ENCODE measurements at regions not wholly inside any gene's neighbourhood (a gene's known extent, or its start where the extent isn't known, plus 50 kb on each side); places are given as distances from the start of the nearest gene placed in this dataset.

GRCh38 chr22:49031746-49032330, 795.8 kb downstream of the BRD1 start:
- in situ Hi-C loops (cut with MboI) = no loop called here
- 20 to 22% methylated on average over 6 of the region's 6 CpGs for WGBS, 2 experiments (ENCODE audit: low coverage in 1 of 2, low lambda C conversion rate in 2 of 2, missing lambda C conversion rate in 2 of 2)

GRCh38 chr22:49028111-49028510, 799.6 kb downstream of the BRD1 start:
- WGBS, 2 experiments (ENCODE audit: low coverage in 1 of 2, low lambda C conversion rate in 2 of 2, missing lambda C conversion rate in 2 of 2) = 36 to 43% methylated on average over 6 to 7 of the region's 7 CpGs
- Histone ChIP-seq H3K27me3 (replicated peaks; ENCODE audit: insufficient read depth) (no peaks in the 10 kb centered on the region), H4K20me1 (ENCODE audit: insufficient read depth) (no peaks in the 10 kb centered on the region), H3F3A (ENCODE audit: insufficient read depth) (no peaks in the 10 kb centered on the region), H3K9me3 (ENCODE audit: low read depth) (no peaks in the 10 kb centered on the region), H3K4me3 (no peak overlapping the region), H3K9me2 (ENCODE audit: insufficient read depth) (no peaks in the 10 kb centered on the region), H3K4me2 (ENCODE audit: unreplicated experiment) (no peak overlapping the region), H3K4me1 (ENCODE audit: insufficient read depth) (no peaks in the 10 kb centered on the region), H2AFZ (no peak overlapping the region), H3K79me2 (ENCODE audit: insufficient read depth) (no peaks in the 10 kb centered on the region), H3K36me3 (ENCODE audit: low read depth) (no peaks in the 10 kb centered on the region), H3K9ac (no peak overlapping the region), H3K27ac (no peak overlapping the region)
- in situ Hi-C loops (cut with MboI) = no loop called here
- DNase-seq = no peak
- no peak for TF ChIP-seq EZH2 (IDR thresholded peaks at IDR 0.05; ENCODE audit: insufficient read depth, poor library complexity, severe bottlenecking)
- TF ChIP-seq EZH2phosphoT487 (IDR thresholded peaks at IDR 0.05; ENCODE audit: insufficient read depth, low read depth) = no peak

More at GRCh38 chr22:49031746-49032330, 795.8 kb downstream of the BRD1 start:
- Histone ChIP-seq H3K27ac (no peak overlapping the region), H3K9ac (no peak overlapping the region), H3K9me3 (ENCODE audit: low read depth) (no peaks in the 10 kb centered on the region), H3F3A (ENCODE audit: insufficient read depth) (no peaks in the 10 kb centered on the region), H2AFZ (no peak overlapping the region), H3K4me3 (no peak overlapping the region), H3K27me3 (replicated peaks; ENCODE audit: insufficient read depth) (no peaks in the 10 kb centered on the region), H3K4me1 (ENCODE audit: insufficient read depth) (no peaks in the 10 kb centered on the region), H3K4me2 (ENCODE audit: unreplicated experiment) (no peak overlapping the region), H3K79me2 (ENCODE audit: insufficient read depth) (no peaks in the 10 kb centered on the region), H3K9me2 (ENCODE audit: insufficient read depth) (no peaks in the 10 kb centered on the region), H4K20me1 (ENCODE audit: insufficient read depth) (no peaks in the 10 kb centered on the region), H3K36me3 (ENCODE audit: low read depth) (no peaks in the 10 kb centered on the region)
- no peak for DNase-seq
- TF ChIP-seq EZH2phosphoT487 (IDR thresholded peaks at IDR 0.05; ENCODE audit: insufficient read depth, low read depth) (no peak), EZH2 (IDR thresholded peaks at IDR 0.05; ENCODE audit: insufficient read depth, poor library complexity, severe bottlenecking) (no peak)

GRCh38 chr22:49027368-49027670, 800.4 kb downstream of the BRD1 start:
- H3K79me2 ChIP-seq (ENCODE audit: insufficient read depth) = no peaks in the 10 kb centered on the region
- H3K4me2 ChIP-seq (ENCODE audit: unreplicated experiment) = no peak overlapping the region
- no peak overlapping the region for H3K9ac ChIP-seq
- in situ Hi-C loops (cut with MboI) = no loop called here
- H4K20me1 ChIP-seq (ENCODE audit: insufficient read depth) = no peaks in the 10 kb centered on the region
- no peak overlapping the region for H3K4me3 ChIP-seq
- DNase-seq = no peak
- H3K9me2 ChIP-seq (ENCODE audit: insufficient read depth) = no peaks in the 10 kb centered on the region
- TF ChIP-seq EZH2phosphoT487 (IDR thresholded peaks at IDR 0.05; ENCODE audit: insufficient read depth, low read depth) (no peak), EZH2 (IDR thresholded peaks at IDR 0.05; ENCODE audit: insufficient read depth, poor library complexity, severe bottlenecking) (no peak)
- 36 to 47% methylated on average over 9 of the region's 9 CpGs for WGBS, 2 experiments (ENCODE audit: low coverage in 1 of 2, low lambda C conversion rate in 2 of 2, missing lambda C conversion rate in 2 of 2)
- H3F3A ChIP-seq (ENCODE audit: insufficient read depth) = no peaks in the 10 kb centered on the region
- H3K9me3 ChIP-seq (ENCODE audit: low read depth) = no peaks in the 10 kb centered on the region
- no peaks in the 10 kb centered on the region for H3K4me1 ChIP-seq (ENCODE audit: insufficient read depth)
- no peak overlapping the region for H3K27ac ChIP-seq
- H2AFZ ChIP-seq = no peak overlapping the region
- no peaks in the 10 kb centered on the region for H3K36me3 ChIP-seq (ENCODE audit: low read depth)
- H3K27me3 ChIP-seq (replicated peaks; ENCODE audit: insufficient read depth) = no peaks in the 10 kb centered on the region

GRCh38 chr22:49026494-49027367, 800.9 kb downstream of the BRD1 start:
- in situ Hi-C loops (cut with MboI) = no loop called here
- WGBS, 2 experiments (ENCODE audit: low coverage in 1 of 2, low lambda C conversion rate in 2 of 2, missing lambda C conversion rate in 2 of 2) = 18 to 21% methylated on average over 12 of the region's 12 CpGs
- H3K4me1 ChIP-seq (ENCODE audit: insufficient read depth) = no peaks in the 10 kb centered on the region
- no peaks in the 10 kb centered on the region for H3F3A ChIP-seq (ENCODE audit: insufficient read depth)
- H3K9me3 ChIP-seq (ENCODE audit: low read depth) = no peaks in the 10 kb centered on the region
- H3K27me3 ChIP-seq (replicated peaks; ENCODE audit: insufficient read depth) = no peaks in the 10 kb centered on the region
- no peaks in the 10 kb centered on the region for H3K36me3 ChIP-seq (ENCODE audit: low read depth)
- no peak for TF ChIP-seq EZH2 (IDR thresholded peaks at IDR 0.05; ENCODE audit: insufficient read depth, poor library complexity, severe bottlenecking)
- TF ChIP-seq EZH2phosphoT487 (IDR thresholded peaks at IDR 0.05; ENCODE audit: insufficient read depth, low read depth) = no peak
- no peaks in the 10 kb centered on the region for H3K9me2 ChIP-seq (ENCODE audit: insufficient read depth)
- H3K9ac ChIP-seq = no peak overlapping the region
- H3K27ac ChIP-seq = no peak overlapping the region
- H4K20me1 ChIP-seq (ENCODE audit: insufficient read depth) = no peaks in the 10 kb centered on the region
- H3K4me2 ChIP-seq (ENCODE audit: unreplicated experiment) = no peak overlapping the region
- no peaks in the 10 kb centered on the region for H3K79me2 ChIP-seq (ENCODE audit: insufficient read depth)
- DNase-seq = no peak
- H3K4me3 ChIP-seq = no peak overlapping the region
- H2AFZ ChIP-seq = no peak overlapping the region
